K562 (cell line): ENCODE measurements at regions not wholly inside any gene's neighbourhood (a gene's known extent, or its start where the extent isn't known, plus 50 kb on each side); places are given as distances from the start of the nearest gene placed in this dataset.

Source experiments
- ATAC-seq: fragments of 200-7000 bp; cut with Tn5 transposase; 3 replicates; pipeline ENCODE4 v1.9.1; 2020; ENCODE audit warnings: moderate library complexity
- BruUV-seq: library from RNA; stranded (reverse); fragments of 400-500 nt; replicated peaks from 2 replicates; lab custom pipeline; 2021; lab: Mats Ljungman, UMichigan
- CTCF ChIA-PET: fragments of 300-600 bp; formaldehyde crosslinking; extraction: SDS; loops from one replicate; lab custom pipeline; 2021; ENCODE audit warnings: low intra/inter-chr PET ratio; lab: Yijun Ruan, JAX
- POLR2A ChIA-PET: fragments of 300-600, 350-650 bp; sonication (Branson Sonifier 250); formaldehyde crosslinking; extraction: SDS; loops from one replicate; lab custom pipeline; 2021; ENCODE audit warnings: antibody characterized with exemption, inconsistent platforms; lab: Yijun Ruan, JAX
- DNase-seq, 4 experiments: peaks; one replicate each; pipeline versions ENCODE4 v3.0.0 to v3.0.0-alpha.2; 2011 to 2018; ENCODE audit warnings: low spot score in 3 of 4, mixed read lengths in 3 of 4; ENCODE audit errors: extremely low read depth in 1 of 4
- FAIRE-seq: peaks from 2 replicates; lab custom pipeline; 2011; peaks lifted over from hg19 to GRCh38; lab: Jason Lieb, UNC
- H2AFZ ChIP-seq: 2 replicates; pipeline ENCODE4 v1.6.0; 2011; ENCODE audit warnings: low read depth, low read length, control low read depth, inconsistent platforms
- H3K27ac ChIP-seq: fragments of 200-600 bp; 3 replicates; pipeline ENCODE4 v1.8.0; 2011; ENCODE audit warnings: low read depth, mild to moderate bottlenecking, control low read depth, inconsistent platforms, low read length, moderate library complexity, mixed read lengths; ENCODE audit errors: extremely low read depth
- H3K27me3 ChIP-seq, 2 experiments: fragments of 300-600 bp in 1 of 2; 2 replicates in 1 of 2; 3 replicates in 1 of 2; pipeline versions ENCODE4 v1.6.0 to v1.8.0; 2011; ENCODE audit warnings: inconsistent platforms in 2 of 2, low read length in 2 of 2, mild to moderate bottlenecking in 1 of 2, mixed read lengths in 1 of 2, moderate library complexity in 1 of 2; ENCODE audit not compliant: control insufficient read depth in 2 of 2, insufficient read depth in 2 of 2
- H3K36me3 ChIP-seq: fragments of 300-600 bp; 3 replicates; pipeline ENCODE4 v1.8.0; 2011; ENCODE audit warnings: mild to moderate bottlenecking, low read length, inconsistent platforms; ENCODE audit not compliant: control insufficient read depth, insufficient read depth
- H3K4me1 ChIP-seq, 2 experiments: fragments of 200-600 bp in 1 of 2; replicated peaks in 1 of 2; 2 replicates in 1 of 2; 3 replicates in 1 of 2; pipeline versions ENCODE4 v1.5.1 to v1.8.0; 2011; ENCODE audit warnings: inconsistent platforms in 2 of 2, low read length in 2 of 2, mild to moderate bottlenecking in 1 of 2, mixed read lengths in 1 of 2, moderate library complexity in 1 of 2; ENCODE audit not compliant: control insufficient read depth in 2 of 2, insufficient read depth in 2 of 2
- H3K4me2 ChIP-seq: 2 replicates; pipeline ENCODE4 v1.6.1; 2011; ENCODE audit warnings: low read length, control low read depth, inconsistent platforms, mixed read lengths; ENCODE audit not compliant: insufficient read depth
- H3K4me3 ChIP-seq: fragments of 200-600 bp; sonication (generic), shearing (Covaris generic); 2 replicates; pipeline ENCODE4 v1.5.1; 2016; ENCODE audit warnings: control low read depth, inconsistent platforms
- H3K79me2 ChIP-seq: fragments of 200-600 bp; 3 replicates; pipeline ENCODE4 v1.8.0; 2011; ENCODE audit warnings: low read length, inconsistent platforms; ENCODE audit not compliant: control insufficient read depth, insufficient read depth
- H3K9ac ChIP-seq, 2 experiments: 2 replicates each; pipeline versions ENCODE4 v1.6.0 to v1.6.1; 2011; ENCODE audit warnings: low read depth in 2 of 2, low read length in 2 of 2, control low read depth in 1 of 2, inconsistent platforms in 1 of 2, mild to moderate bottlenecking in 1 of 2, mixed read lengths in 1 of 2; ENCODE audit not compliant: insufficient read depth in 1 of 2
- H3K9me1 ChIP-seq: one replicate; pipeline ENCODE4 v1.6.0; 2011; ENCODE audit warnings: inconsistent platforms, mild to moderate bottlenecking, low read length, moderate library complexity; ENCODE audit not compliant: control insufficient read depth, insufficient read depth
- H3K9me3 ChIP-seq: replicated peaks from 2 replicates; pipeline ENCODE4 v1.5.1; 2011; ENCODE audit warnings: low read depth, low read length, inconsistent platforms; ENCODE audit not compliant: control insufficient read depth, insufficient read depth
- H4K20me1 ChIP-seq: replicated peaks from 2 replicates; pipeline ENCODE4 v1.6.1; 2011; ENCODE audit warnings: low read length, inconsistent platforms, mixed read lengths; ENCODE audit not compliant: control insufficient read depth, insufficient read depth
- BCOR ChIP-seq: fragments of 450-650 bp; IDR thresholded peaks from 2 replicates; pipeline ENCODE4 v1.6.1; 2016
- CHD2 ChIP-seq: IDR thresholded peaks from 2 replicates; pipeline ENCODE4 v1.6.1; 2011; ENCODE audit warnings: low read depth, low read length
- DDX20 ChIP-seq: fragments of 450-650 bp; IDR thresholded peaks from 2 replicates; pipeline ENCODE4 v1.6.1; 2016; ENCODE audit warnings: missing genetic modification characterization, low read depth, mild to moderate bottlenecking, missing compliant biosample characterization, moderate library complexity
- KAT7 ChIP-seq: sonication (generic); formaldehyde crosslinking; IDR thresholded peaks from 2 replicates; pipeline ENCODE4 v1.8.0; 2022; ENCODE audit warnings: missing genetic modification reagents, mild to moderate bottlenecking, borderline replicate concordance
- NR2F6 ChIP-seq: fragments of 450-650 bp; formaldehyde crosslinking; IDR thresholded peaks from 2 replicates; pipeline ENCODE4 v1.4.0; 2020; ENCODE audit warnings: mild to moderate bottlenecking
- PHTF2 ChIP-seq: fragments of 250-450 bp; sonication (Bioruptor Pico); IDR thresholded peaks from 2 replicates; pipeline ENCODE4 v1.5.0; 2021; ENCODE audit warnings: mild to moderate bottlenecking
- WGBS: fragments of 100-300 bp; shearing (Covaris generic); methylation state at CpG from one replicate; pipeline ENCODE4 v1.1.6; 2016; ENCODE audit warnings: low coverage, mixed read lengths; ENCODE audit not compliant: insufficient coverage; ENCODE audit errors: missing lambda C conversion rate; 5-methylcytosine and 5-hydroxymethylcytosine counted together
- in situ Hi-C: fragments of 300-500 bp; cut with MboI; formaldehyde crosslinking; loops from 4 replicates; pipeline ENCODE4 v1.15.0; 2018; ENCODE audit warnings: inconsistent platforms, mixed read lengths
- intact Hi-C: fragments of 100-400 bp; cut with micrococcal nuclease; formaldehyde crosslinking; loops from 2 replicates; pipeline ENCODE4 v1.14.2; 2022
- TF ChIP-seq, protein P1 (sequence below): fragments of 250-450 bp; sonication (Bioruptor Pico); IDR thresholded peaks from 2 replicates; pipeline ENCODE4 v1.8.0; 2022; ENCODE audit warnings: moderate library complexity, mild to moderate bottlenecking, inconsistent platforms

DNA sequence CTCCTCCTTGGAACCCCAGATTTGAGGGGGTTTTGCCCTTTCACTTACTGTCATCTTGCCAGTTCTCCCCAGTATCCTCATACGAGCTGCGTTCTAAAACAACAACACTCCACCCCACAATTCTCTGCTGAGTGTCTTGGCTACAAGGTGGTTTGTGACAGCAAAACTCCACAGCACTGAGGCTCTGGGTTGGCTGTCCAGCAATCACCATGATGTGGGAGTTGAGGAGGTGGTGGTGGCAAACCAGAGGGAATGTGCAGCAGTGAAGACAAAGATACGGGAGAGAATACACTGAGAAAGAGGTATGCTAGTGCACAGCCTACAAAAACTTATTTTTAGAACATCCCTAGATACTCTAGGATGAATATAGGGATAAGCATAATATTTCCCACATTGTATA is 335.0 kb downstream of the C11orf87 start:
- Histone ChIP-seq H3K4me1 (no peaks in the 10 kb centered on the region), H3K9me3 (no peaks in the 10 kb centered on the region), H4K20me1 (no peaks in the 10 kb centered on the region), H3K9me1 (no peaks in the 10 kb centered on the region), H3K27ac (no peak overlapping the region), H2AFZ (no peak overlapping the region), H3K4me2 (no peak overlapping the region), H3K79me2 (no peaks in the 10 kb centered on the region), H3K36me3 (no peaks in the 10 kb centered on the region), H3K4me3 (no peak overlapping the region), H3K27me3 (no peaks in the 10 kb centered on the region), H3K9ac (no peak overlapping the region)
- intact Hi-C loops (no loop called here), in situ Hi-C loops (no loop called here)
- CTCF ChIA-PET: no interaction called here
- no peak for ATAC-seq
- BruUV-seq: no TSS peak
- 8% methylated on average over 3 of the region's 3 CpGs for WGBS
- POLR2A ChIA-PET: no interaction called here
- no peak for FAIRE-seq
- DNase-seq: no peak
- TF ChIP-seq CHD2: no peak
- no peak for TF ChIP-seq PHTF2 (CRISPR knock-in tag)
- no peak for TF ChIP-seq KAT7 (CRISPR knock-in tag)
- TF ChIP-seq, protein P1, sequence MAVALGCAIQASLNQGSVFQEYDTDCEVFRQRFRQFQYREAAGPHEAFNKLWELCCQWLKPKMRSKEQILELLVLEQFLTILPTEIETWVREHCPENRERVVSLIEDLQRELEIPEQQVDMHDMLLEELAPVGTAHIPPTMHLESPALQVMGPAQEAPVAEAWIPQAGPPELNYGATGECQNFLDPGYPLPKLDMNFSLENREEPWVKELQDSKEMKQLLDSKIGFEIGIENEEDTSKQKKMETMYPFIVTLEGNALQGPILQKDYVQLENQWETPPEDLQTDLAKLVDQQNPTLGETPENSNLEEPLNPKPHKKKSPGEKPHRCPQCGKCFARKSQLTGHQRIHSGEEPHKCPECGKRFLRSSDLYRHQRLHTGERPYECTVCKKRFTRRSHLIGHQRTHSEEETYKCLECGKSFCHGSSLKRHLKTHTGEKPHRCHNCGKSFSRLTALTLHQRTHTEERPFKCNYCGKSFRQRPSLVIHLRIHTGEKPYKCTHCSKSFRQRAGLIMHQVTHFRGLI (CRISPR knock-in tag): no peak
- TF ChIP-seq BCOR: no peak
- no peak for TF ChIP-seq NR2F6 (CRISPR knock-in tag)
- TF ChIP-seq DDX20: no peak
